ENCODE measurements at regions not wholly inside any gene's neighbourhood (a gene's known extent, or its start where the extent isn't known, plus 50 kb on each side); places are given as distances from the start of the nearest gene placed in this dataset.

DNA sequence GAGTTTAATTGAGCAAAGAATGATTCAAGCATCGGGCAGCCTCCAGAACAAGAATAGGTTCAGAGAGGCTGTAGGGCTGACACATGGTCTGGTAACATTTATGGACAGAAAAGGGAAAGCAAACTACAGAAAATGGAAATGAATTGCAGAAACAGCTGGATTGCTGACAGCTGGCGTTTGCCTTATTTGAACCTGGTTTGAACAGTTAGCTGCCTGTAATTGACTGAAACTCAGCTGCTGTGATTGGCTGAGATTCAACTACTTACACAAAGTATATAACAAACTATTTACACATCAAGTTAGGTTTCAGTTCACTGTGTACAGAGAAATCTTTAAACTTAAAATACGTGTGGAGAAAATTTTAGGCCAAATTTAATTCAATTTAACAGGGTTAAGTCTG lies 441.7 kb downstream of the PRELID2 start:
- H3K27ac ChIP-seq = no peak overlapping the region
- no peaks in the 10 kb centered on the region for H4K20me1 ChIP-seq
- H3K27me3 ChIP-seq = no peaks in the 10 kb centered on the region
- no peak overlapping the region for H3K9ac ChIP-seq
- no peaks in the 10 kb centered on the region for H3K36me3 ChIP-seq
- no peaks in the 10 kb centered on the region for H3K4me1 ChIP-seq
- no peak overlapping the region for H3K4me3 ChIP-seq
- H3K9me3 ChIP-seq (replicated peaks in 1 of 11) = peaks cover 0 to 37% (median 18%) of the 10 kb centered on the region in 11 experiments; a peak in 14 of 22 replicates
- no peak overlapping the region for H3K4me2 ChIP-seq
- no peak for TF ChIP-seq Cebpa-rat (IDR thresholded peaks at IDR 0.05)

GRCh38 chr5:145389047-145389446 lies 446.1 kb downstream of the PRELID2 start:
- Histone ChIP-seq H4K20me1 (no peaks in the 10 kb centered on the region), H3K27ac (no peak overlapping the region), H3K27me3 (no peaks in the 10 kb centered on the region), H3K9me3 (replicated peaks in 1 of 11) (peaks cover 0 to 37% (median 18%) of the 10 kb centered on the region in 11 experiments; a peak in 14 of 22 replicates), H3K9ac (no peak overlapping the region), H3K4me2 (no peak overlapping the region), H3K36me3 (no peaks in the 10 kb centered on the region), H3K4me3 (no peak overlapping the region), H3K4me1 (no peaks in the 10 kb centered on the region)
- no peak for TF ChIP-seq Cebpa-rat (IDR thresholded peaks at IDR 0.05)

DNA sequence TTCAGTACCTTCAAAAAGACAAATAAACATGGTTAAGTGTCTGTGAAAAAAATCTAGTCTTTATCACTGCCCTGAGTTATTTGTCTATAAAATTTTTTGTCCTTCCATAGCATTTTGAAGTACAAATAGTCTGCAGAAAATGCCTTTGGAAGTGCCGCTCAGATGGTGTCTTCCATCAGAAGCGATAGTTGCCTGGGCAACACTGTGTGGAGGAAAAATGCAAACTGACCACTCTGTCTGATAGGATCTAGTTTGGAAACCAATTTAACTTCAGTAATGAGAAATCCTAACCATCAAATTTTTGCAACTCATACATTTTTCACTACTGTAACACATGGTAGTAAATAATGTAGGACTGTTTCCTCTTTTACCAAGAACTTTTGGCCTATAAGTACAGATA lies 449.9 kb downstream of the PRELID2 start:
- H3K4me3 ChIP-seq = no peak overlapping the region
- H3K9ac ChIP-seq = no peak overlapping the region
- no peaks in the 10 kb centered on the region for H3K36me3 ChIP-seq
- no peak overlapping the region for H3K4me2 ChIP-seq
- H3K27me3 ChIP-seq = no peaks in the 10 kb centered on the region
- H3K27ac ChIP-seq = no peak overlapping the region
- TF ChIP-seq Cebpa-rat (IDR thresholded peaks at IDR 0.05) = no peak
- no peaks in the 10 kb centered on the region for H3K4me1 ChIP-seq
- H3K9me3 ChIP-seq (replicated peaks in 1 of 11) = peaks cover 0 to 6% (median 2%) of the 10 kb centered on the region in 11 experiments; a peak in 12 of 22 replicates
- no peaks in the 10 kb centered on the region for H4K20me1 ChIP-seq

DNA sequence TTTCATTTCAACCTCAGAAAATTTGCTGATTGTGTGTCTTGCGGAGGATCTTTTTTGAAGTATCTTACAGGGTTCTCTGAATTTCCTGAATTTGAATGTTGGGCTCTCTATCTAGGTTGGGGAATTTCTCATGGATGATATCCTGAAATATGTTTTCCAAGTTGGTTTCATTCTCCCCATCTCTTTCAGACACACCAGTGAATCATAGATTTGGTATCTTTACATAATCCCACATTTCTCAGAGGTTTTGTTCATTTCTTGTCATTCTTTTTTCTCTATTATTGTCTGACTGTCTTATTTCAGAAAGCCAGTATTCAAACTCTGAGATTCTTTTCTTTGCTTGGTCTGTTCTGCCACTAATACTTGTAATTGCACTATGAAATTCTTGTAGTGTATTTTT lies 456.9 kb downstream of the PRELID2 start:
- no peak overlapping the region for H3K27ac ChIP-seq
- TF ChIP-seq Cebpa-rat (IDR thresholded peaks at IDR 0.05) = no peak
- no peak overlapping the region for H3K4me3 ChIP-seq
- peaks cover 50 to 66% (median 60%) of the 10 kb centered on the region in 11 experiments for H3K9me3 ChIP-seq (replicated peaks in 1 of 11)
- H3K4me2 ChIP-seq = no peak overlapping the region
- no peaks in the 10 kb centered on the region for H3K4me1 ChIP-seq
- no peaks in the 10 kb centered on the region for H3K27me3 ChIP-seq
- no peaks in the 10 kb centered on the region for H4K20me1 ChIP-seq
- H3K36me3 ChIP-seq = no peaks in the 10 kb centered on the region; a peak in 1 of 22 replicates
- H3K9ac ChIP-seq = no peak overlapping the region

- peaks cover 50 to 63% (median 60%) of the 10 kb centered on the region in 11 experiments for H3K9me3 ChIP-seq (replicated peaks in 1 of 11)
- H3K4me2 ChIP-seq = no peak overlapping the region
- H3K4me1 ChIP-seq = no peaks in the 10 kb centered on the region
- H3K27ac ChIP-seq = no peak overlapping the region
- H3K36me3 ChIP-seq = no peaks in the 10 kb centered on the region; a peak in 1 of 22 replicates
- no peaks in the 10 kb centered on the region for H4K20me1 ChIP-seq
- no peak overlapping the region for H3K9ac ChIP-seq
- H3K27me3 ChIP-seq = no peaks in the 10 kb centered on the region
- no peak overlapping the region for H3K4me3 ChIP-seq
- TF ChIP-seq Cebpa-rat (IDR thresholded peaks at IDR 0.05) = no peak
Observed at GRCh38 chr5:145375521-145375920, 459.6 kb downstream of the PRELID2 start.

GRCh38 chr5:145365464-145365863 lies 469.7 kb downstream of the PRELID2 start:
- Histone ChIP-seq H3K27ac (no peak overlapping the region), H3K36me3 (no peaks in the 10 kb centered on the region), H3K4me2 (no peak overlapping the region), H3K4me3 (no peak overlapping the region), H3K9ac (no peak overlapping the region), H3K4me1 (no peaks in the 10 kb centered on the region), H3K27me3 (no peaks in the 10 kb centered on the region), H3K9me3 (replicated peaks in 1 of 11) (peaks cover 0 to 5% (median 0%) of the 10 kb centered on the region in 11 experiments; a peak in 1 of 22 replicates), H4K20me1 (no peaks in the 10 kb centered on the region)
- TF ChIP-seq Cebpa-rat (IDR thresholded peaks at IDR 0.05) = no peak

- H4K20me1 ChIP-seq = no peaks in the 10 kb centered on the region
- H3K27me3 ChIP-seq = no peaks in the 10 kb centered on the region
- no peaks in the 10 kb centered on the region for H3K36me3 ChIP-seq
- no peaks in the 10 kb centered on the region for H3K9me3 ChIP-seq (replicated peaks in 1 of 11)
- TF ChIP-seq Cebpa-rat (IDR thresholded peaks at IDR 0.05) = no peak
- no peaks in the 10 kb centered on the region for H3K4me1 ChIP-seq
- H3K4me3 ChIP-seq = no peak overlapping the region
- no peak overlapping the region for H3K9ac ChIP-seq
- H3K27ac ChIP-seq = no peak overlapping the region
- no peak overlapping the region for H3K4me2 ChIP-seq
Observed at GRCh38 chr5:145362266-145362665, 472.9 kb downstream of the PRELID2 start.

DNA sequence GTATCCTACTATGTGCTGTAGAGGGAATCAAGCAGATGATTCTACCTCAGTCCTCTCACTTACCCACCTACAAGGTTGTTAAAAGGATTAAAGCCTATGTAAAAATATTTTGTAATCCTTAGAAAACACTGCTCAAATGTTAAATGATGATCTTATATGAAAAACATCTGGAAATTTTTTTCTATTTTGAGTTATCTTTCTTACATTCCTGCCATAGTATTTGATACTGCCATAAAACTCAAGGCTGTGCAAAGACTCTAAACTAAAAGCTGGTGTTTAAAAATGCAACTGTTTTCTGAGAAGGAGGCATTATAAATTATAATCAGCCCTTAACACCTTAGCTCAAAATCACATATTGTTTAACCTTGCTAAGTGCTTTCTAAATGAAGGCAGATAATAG lies 474.2 kb downstream of the PRELID2 start:
- no peaks in the 10 kb centered on the region for H4K20me1 ChIP-seq
- no peak overlapping the region for H3K4me3 ChIP-seq
- no peaks in the 10 kb centered on the region for H3K27me3 ChIP-seq
- H3K27ac ChIP-seq = no peak overlapping the region
- no peak overlapping the region for H3K9ac ChIP-seq
- H3K4me1 ChIP-seq = no peaks in the 10 kb centered on the region
- TF ChIP-seq Cebpa-rat (IDR thresholded peaks at IDR 0.05) = no peak
- no peaks in the 10 kb centered on the region for H3K9me3 ChIP-seq (replicated peaks in 1 of 11)
- no peaks in the 10 kb centered on the region for H3K36me3 ChIP-seq
- H3K4me2 ChIP-seq = no peak overlapping the region

DNA sequence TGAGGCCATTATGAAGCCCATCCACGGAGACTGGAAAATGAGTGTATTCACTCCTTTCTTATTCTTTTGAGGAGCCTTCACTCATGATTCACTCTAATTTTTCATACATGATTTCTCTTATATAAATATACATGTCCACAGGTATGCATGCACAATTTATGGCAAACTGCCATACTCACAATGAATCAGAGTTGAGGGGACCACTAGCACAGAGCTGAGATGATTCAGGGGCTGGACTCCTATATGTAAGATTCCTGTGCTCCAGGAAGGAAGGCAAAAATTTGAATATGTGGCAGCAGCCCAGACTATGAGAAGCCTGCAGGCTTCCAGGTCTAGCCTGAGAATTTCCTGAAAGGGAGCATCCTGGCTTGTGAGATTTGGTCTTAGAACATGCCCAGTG lies 484.6 kb downstream of the PRELID2 start:
- no peaks in the 10 kb centered on the region; a peak in 1 of 22 replicates for H4K20me1 ChIP-seq

GRCh38 chr5:145347026-145347616 lies 488.0 kb downstream of the PRELID2 start:
- H3K4me3 ChIP-seq = no peak overlapping the region
- no peaks in the 10 kb centered on the region; a peak in 1 of 22 replicates for H4K20me1 ChIP-seq
- no peaks in the 10 kb centered on the region; a peak in 1 of 22 replicates for H3K9me3 ChIP-seq (replicated peaks in 1 of 11)
- H3K4me1 ChIP-seq = peaks cover 6 to 18% (median 11%) of the 10 kb centered on the region in 10 experiments; a peak in 14 of 20 replicates
- no peak for TF ChIP-seq Cebpa-rat (IDR thresholded peaks at IDR 0.05)
- peak overlapping the region in 9 of 11 experiments; percentile 6 to 33 (median 25); a peak in 12 of 22 replicates for H3K4me2 ChIP-seq
- no peak overlapping the region for H3K27ac ChIP-seq
- no peaks in the 10 kb centered on the region for H3K27me3 ChIP-seq
- no peaks in the 10 kb centered on the region for H3K36me3 ChIP-seq
- H3K9ac ChIP-seq = no peak overlapping the region

More for the DNA sequence above, 484.6 kb downstream of the PRELID2 start:
- H3K9me3 ChIP-seq (replicated peaks in 1 of 11) = peaks cover 0 to 16% (median 0%) of the 10 kb centered on the region in 11 experiments; a peak in 3 of 22 replicates
- no peak overlapping the region for H3K4me3 ChIP-seq
- TF ChIP-seq Cebpa-rat (IDR thresholded peaks at IDR 0.05) = no peak
- H3K9ac ChIP-seq = no peak overlapping the region
- no peaks in the 10 kb centered on the region for H3K27me3 ChIP-seq
- no peaks in the 10 kb centered on the region for H3K36me3 ChIP-seq
- peaks cover 6 to 18% (median 11%) of the 10 kb centered on the region in 10 experiments; a peak in 14 of 20 replicates for H3K4me1 ChIP-seq
- H3K4me2 ChIP-seq = no peak overlapping the region
- H3K27ac ChIP-seq = no peak overlapping the region

Measured in BLaER1 treated with 17β-estradiol and CSF1 and Interleukin-3, amounts not matched to agents 10 nM and 100 nM (cell line).